Peyer's patch (tissue), 4 donors: ENCODE measurements at regions not wholly inside any gene's neighbourhood (a gene's known extent, or its start where the extent isn't known, plus 50 kb on each side); places are given as distances from the start of the nearest gene placed in this dataset.

Experiments used
- POLR2A ChIP-seq, 2 donors: fragments of 450-650 bp; IDR thresholded peaks; one replicate each; pipeline ENCODE4 v1.5.1; 2017; ENCODE audit warnings: antibody characterized with exemption in 2 of 2, mild to moderate bottlenecking in 2 of 2, moderate library complexity in 2 of 2
- TF ChIP-seq, protein P1 (sequence below), 6 experiments: fragments of 450-650 bp in 4 of 6; fragments of 200-600 bp in 2 of 6; sonication (generic) in 1 of 6; IDR thresholded peaks; one replicate each; pipeline ENCODE4 v1.5.1; 2017 to 2019; ENCODE audit warnings: antibody characterized with exemption in 6 of 6, mild to moderate bottlenecking in 3 of 6, moderate library complexity in 1 of 6

DNA sequence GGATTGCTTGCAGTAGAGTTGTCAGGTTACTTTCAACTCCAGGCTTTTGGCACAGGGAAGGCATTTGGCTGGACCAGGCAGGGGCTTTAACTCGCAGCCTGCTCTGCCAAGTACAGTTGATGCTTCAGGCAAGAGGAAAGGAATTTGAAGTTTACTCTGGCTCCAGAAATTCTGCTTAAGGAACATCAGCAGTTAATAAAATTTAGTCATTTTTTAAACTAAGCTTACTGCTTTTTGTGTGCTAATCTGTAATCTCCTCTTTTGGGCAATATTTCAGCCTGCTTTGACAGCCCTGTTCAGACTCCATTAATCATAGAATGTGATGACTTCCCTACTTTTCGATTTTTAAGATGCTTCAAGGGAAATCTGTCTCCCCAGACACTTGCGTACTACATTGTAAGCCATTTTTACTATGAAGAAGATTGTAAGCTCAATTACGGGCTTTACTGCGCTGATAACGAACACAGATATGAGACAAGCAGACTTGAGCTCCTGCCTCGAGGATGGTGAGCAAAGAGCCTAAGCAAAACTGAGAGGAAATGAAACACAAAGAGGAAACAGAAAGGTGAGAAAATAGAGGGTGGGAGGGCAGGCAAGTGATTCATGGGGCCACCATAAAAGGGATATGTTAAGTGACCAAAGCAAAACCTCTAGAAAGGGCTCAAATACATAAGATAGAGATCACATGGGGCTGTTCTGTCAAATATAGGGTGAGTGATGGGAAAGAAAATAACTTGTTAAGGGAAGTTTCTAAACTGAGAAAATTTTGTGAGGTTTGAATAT, 76.6 kb upstream of the VAV3 start:
- TF ChIP-seq, protein P1, sequence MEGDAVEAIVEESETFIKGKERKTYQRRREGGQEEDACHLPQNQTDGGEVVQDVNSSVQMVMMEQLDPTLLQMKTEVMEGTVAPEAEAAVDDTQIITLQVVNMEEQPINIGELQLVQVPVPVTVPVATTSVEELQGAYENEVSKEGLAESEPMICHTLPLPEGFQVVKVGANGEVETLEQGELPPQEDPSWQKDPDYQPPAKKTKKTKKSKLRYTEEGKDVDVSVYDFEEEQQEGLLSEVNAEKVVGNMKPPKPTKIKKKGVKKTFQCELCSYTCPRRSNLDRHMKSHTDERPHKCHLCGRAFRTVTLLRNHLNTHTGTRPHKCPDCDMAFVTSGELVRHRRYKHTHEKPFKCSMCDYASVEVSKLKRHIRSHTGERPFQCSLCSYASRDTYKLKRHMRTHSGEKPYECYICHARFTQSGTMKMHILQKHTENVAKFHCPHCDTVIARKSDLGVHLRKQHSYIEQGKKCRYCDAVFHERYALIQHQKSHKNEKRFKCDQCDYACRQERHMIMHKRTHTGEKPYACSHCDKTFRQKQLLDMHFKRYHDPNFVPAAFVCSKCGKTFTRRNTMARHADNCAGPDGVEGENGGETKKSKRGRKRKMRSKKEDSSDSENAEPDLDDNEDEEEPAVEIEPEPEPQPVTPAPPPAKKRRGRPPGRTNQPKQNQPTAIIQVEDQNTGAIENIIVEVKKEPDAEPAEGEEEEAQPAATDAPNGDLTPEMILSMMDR (IDR thresholded peaks at IDR 0.05): no peak
- TF ChIP-seq POLR2A (IDR thresholded peaks at IDR 0.05): no peak
